ENCODE measurements at regions not wholly inside any gene's neighbourhood (a gene's known extent, or its start where the extent isn't known, plus 50 kb on each side); places are given as distances from the start of the nearest gene placed in this dataset.

DNA sequence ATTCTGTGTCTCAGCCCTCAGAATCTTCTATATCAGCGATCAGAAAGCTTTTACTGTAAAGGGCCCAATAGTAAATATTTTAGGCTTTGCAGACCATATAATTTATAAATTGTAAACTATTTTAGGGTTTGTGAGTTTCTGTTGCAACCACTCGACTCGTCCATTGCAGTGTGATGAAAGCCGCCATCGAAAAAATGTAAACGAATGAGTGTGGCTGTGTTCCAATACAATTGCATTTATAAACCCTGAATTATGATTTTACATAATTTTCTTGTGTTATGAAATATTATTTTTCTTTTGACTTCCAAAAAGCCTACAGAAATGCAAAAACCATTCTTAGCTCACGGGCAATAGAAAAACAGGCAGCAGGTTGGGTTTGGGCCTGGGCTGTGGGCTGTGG lies 62.5 kb upstream of the ADO start:
- FAIRE-seq (no peak), DNase-seq (no peak)
- Histone ChIP-seq H3K27ac (ENCODE audit: low read depth in 2 of 2, low read length in 2 of 2) (no peak overlapping the region), H3K27me3 (ENCODE audit: control insufficient read depth, insufficient read depth, low read length) (no peaks in the 10 kb centered on the region), H3K9ac (ENCODE audit: low read length in 3 of 3) (no peak overlapping the region), H3K9me3 (ENCODE audit: control insufficient read depth in 2 of 3, insufficient read depth in 1 of 3, low read length in 3 of 3) (no peaks in the 10 kb centered on the region), H3K36me3 (ENCODE audit: control insufficient read depth in 2 of 3, insufficient read depth in 3 of 3, low read length in 3 of 3) (no peaks in the 10 kb centered on the region), H3K4me1 (ENCODE audit: control insufficient read depth in 2 of 3, insufficient read depth in 2 of 3, low read depth in 1 of 3, low read length in 3 of 3) (no peaks in the 10 kb centered on the region), H3K4me3 (ENCODE audit: low read length in 3 of 3) (no peak overlapping the region)
- TF ChIP-seq, protein P1, sequence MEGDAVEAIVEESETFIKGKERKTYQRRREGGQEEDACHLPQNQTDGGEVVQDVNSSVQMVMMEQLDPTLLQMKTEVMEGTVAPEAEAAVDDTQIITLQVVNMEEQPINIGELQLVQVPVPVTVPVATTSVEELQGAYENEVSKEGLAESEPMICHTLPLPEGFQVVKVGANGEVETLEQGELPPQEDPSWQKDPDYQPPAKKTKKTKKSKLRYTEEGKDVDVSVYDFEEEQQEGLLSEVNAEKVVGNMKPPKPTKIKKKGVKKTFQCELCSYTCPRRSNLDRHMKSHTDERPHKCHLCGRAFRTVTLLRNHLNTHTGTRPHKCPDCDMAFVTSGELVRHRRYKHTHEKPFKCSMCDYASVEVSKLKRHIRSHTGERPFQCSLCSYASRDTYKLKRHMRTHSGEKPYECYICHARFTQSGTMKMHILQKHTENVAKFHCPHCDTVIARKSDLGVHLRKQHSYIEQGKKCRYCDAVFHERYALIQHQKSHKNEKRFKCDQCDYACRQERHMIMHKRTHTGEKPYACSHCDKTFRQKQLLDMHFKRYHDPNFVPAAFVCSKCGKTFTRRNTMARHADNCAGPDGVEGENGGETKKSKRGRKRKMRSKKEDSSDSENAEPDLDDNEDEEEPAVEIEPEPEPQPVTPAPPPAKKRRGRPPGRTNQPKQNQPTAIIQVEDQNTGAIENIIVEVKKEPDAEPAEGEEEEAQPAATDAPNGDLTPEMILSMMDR (IDR thresholded peaks at IDR 0.05; ENCODE audit: borderline replicate concordance, extremely low read depth, insufficient read depth) = no peak
- intact Hi-C loops (cut with DNase I) = no loop called here

GRCh38 chr10:62742536-62743061 lies 61.9 kb upstream of the ADO start:
- DNase-seq = no peak
- Histone ChIP-seq H3K27me3 (ENCODE audit: control insufficient read depth, insufficient read depth, low read length) (no peaks in the 10 kb centered on the region), H3K4me3 (ENCODE audit: low read length in 3 of 3) (no peak overlapping the region), H3K4me1 (ENCODE audit: control insufficient read depth in 2 of 3, insufficient read depth in 2 of 3, low read depth in 1 of 3, low read length in 3 of 3) (no peaks in the 10 kb centered on the region), H3K27ac (ENCODE audit: low read depth in 2 of 2, low read length in 2 of 2) (no peak overlapping the region), H3K36me3 (ENCODE audit: control insufficient read depth in 2 of 3, insufficient read depth in 3 of 3, low read length in 3 of 3) (no peaks in the 10 kb centered on the region), H3K9ac (ENCODE audit: low read length in 3 of 3) (no peak overlapping the region), H3K9me3 (ENCODE audit: control insufficient read depth in 2 of 3, insufficient read depth in 1 of 3, low read length in 3 of 3) (no peaks in the 10 kb centered on the region)
- TF ChIP-seq, protein P1 (IDR thresholded peaks at IDR 0.05; ENCODE audit: borderline replicate concordance, extremely low read depth, insufficient read depth) = no peak
- FAIRE-seq = no peak
- intact Hi-C loops (cut with DNase I) = no loop called here

DNA sequence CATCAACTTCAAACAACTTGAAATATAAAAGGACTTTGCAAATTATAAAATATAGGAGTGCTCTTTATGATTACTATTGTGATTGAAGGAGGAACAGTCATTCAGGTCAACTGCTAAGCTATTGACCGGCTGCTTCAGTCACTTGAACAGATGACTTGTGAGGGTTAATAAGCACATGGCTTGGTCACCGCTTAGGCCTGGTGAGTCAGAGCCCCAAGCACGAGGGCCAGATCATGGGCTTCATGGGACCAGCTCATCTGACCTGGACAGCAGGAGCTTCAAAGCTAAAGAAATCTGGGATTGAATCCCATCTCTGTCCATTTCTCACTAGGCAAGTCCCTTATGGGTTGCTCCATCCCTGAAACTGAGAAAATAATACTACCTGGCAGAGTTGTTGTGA lies 60.4 kb upstream of the ADO start:
- no peak overlapping the region for H3K4me3 ChIP-seq (ENCODE audit: low read length in 3 of 3)
- no peaks in the 10 kb centered on the region for H3K9me3 ChIP-seq (ENCODE audit: control insufficient read depth in 2 of 3, insufficient read depth in 1 of 3, low read length in 3 of 3)
- H3K36me3 ChIP-seq (ENCODE audit: control insufficient read depth in 2 of 3, insufficient read depth in 3 of 3, low read length in 3 of 3) = no peaks in the 10 kb centered on the region
- H3K4me1 ChIP-seq (ENCODE audit: control insufficient read depth in 2 of 3, insufficient read depth in 2 of 3, low read depth in 1 of 3, low read length in 3 of 3) = no peaks in the 10 kb centered on the region
- no peak overlapping the region for H3K27ac ChIP-seq (ENCODE audit: low read depth in 2 of 2, low read length in 2 of 2)
- DNase-seq = no peak
- no peaks in the 10 kb centered on the region for H3K27me3 ChIP-seq (ENCODE audit: control insufficient read depth, insufficient read depth, low read length)
- intact Hi-C loops (cut with DNase I) = no loop called here
- no peak for FAIRE-seq
- no peak overlapping the region for H3K9ac ChIP-seq (ENCODE audit: low read length in 3 of 3)
- TF ChIP-seq, protein P1 (IDR thresholded peaks at IDR 0.05; ENCODE audit: borderline replicate concordance, extremely low read depth, insufficient read depth) = no peak

DNA sequence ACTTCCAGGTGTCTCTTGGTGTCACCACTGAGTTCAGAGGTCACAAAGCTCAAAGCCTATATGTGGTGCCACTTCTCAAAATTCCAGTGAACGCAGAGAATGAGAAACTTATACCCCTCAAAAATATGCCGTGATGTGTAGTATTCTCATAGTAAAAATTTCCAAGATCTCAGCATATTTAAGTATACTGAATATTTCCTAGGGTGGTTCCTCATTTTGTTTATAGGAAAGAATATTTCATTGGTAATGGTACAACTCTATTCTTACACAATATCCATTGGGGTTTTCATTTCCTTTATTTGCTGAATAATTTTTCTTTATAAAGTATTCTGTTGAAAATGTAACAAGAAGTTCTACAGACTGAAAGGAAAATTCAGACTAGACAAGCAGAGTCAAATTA lies 58.9 kb upstream of the ADO start:
- Histone ChIP-seq H3K36me3 (ENCODE audit: control insufficient read depth in 2 of 3, insufficient read depth in 3 of 3, low read length in 3 of 3) (no peaks in the 10 kb centered on the region), H3K9me3 (ENCODE audit: control insufficient read depth in 2 of 3, insufficient read depth in 1 of 3, low read length in 3 of 3) (no peaks in the 10 kb centered on the region), H3K27ac (ENCODE audit: low read depth in 2 of 2, low read length in 2 of 2) (no peak overlapping the region), H3K9ac (ENCODE audit: low read length in 3 of 3) (no peak overlapping the region), H3K27me3 (ENCODE audit: control insufficient read depth, insufficient read depth, low read length) (no peaks in the 10 kb centered on the region), H3K4me3 (ENCODE audit: low read length in 3 of 3) (no peak overlapping the region), H3K4me1 (ENCODE audit: control insufficient read depth in 2 of 3, insufficient read depth in 2 of 3, low read depth in 1 of 3, low read length in 3 of 3) (no peaks in the 10 kb centered on the region)
- TF ChIP-seq, protein P1 (IDR thresholded peaks at IDR 0.05; ENCODE audit: borderline replicate concordance, extremely low read depth, insufficient read depth) = no peak
- DNase-seq = no peak
- no peak for FAIRE-seq
- intact Hi-C loops (cut with DNase I) = no loop called here

All from kidney (tissue), 13 donors.